Sciatic nerve (tissue), 2 donors: ENCODE measurements at regions not wholly inside any gene's neighbourhood (a gene's known extent, or its start where the extent isn't known, plus 50 kb on each side); places are given as distances from the start of the nearest gene placed in this dataset.

Source experiments
- ATAC-seq: fragments of 200-7000 bp; cut with Tn5 transposase; one replicate; pipeline ENCODE4 v1.9.1; 2020; ENCODE audit warnings: mild to moderate bottlenecking, moderate library complexity
- DNase-seq: peaks from one replicate; pipeline ENCODE4 v3.0.0-alpha.2; 2020; ENCODE audit warnings: low spot score
- intact Hi-C: fragments of 100-400 bp; cut with DNase I; formaldehyde crosslinking; loops from one replicate; pipeline ENCODE4 v1.14.2; 2022
- donor health status: DM: no; HTN: no; CAD: no.
- donor health status: DM: no; HTN: no; CAD: no.

GRCh38 chr7:25967278-25968204 lies 184.5 kb upstream of the NFE2L3 start:
- intact Hi-C loops, result no loop called here
- no peak for DNase-seq
- no peak for ATAC-seq

- ATAC-seq, result no peak
- DNase-seq, result no peak
- intact Hi-C loops, result no loop called here
Measured at GRCh38 chr7:25968205-25968993, 183.6 kb upstream of the NFE2L3 start.

GRCh38 chr7:25970356-25970755 lies 181.6 kb upstream of the NFE2L3 start:
- no peak for DNase-seq
- no peak for ATAC-seq
- intact Hi-C loops, result no loop called here

GRCh38 chr7:25970911-25971310 lies 181.1 kb upstream of the NFE2L3 start:
- intact Hi-C loops, result no loop called here
- no peak for ATAC-seq
- DNase-seq, result no peak

- DNase-seq, result no peak
- intact Hi-C loops, result no loop called here
- ATAC-seq, result no peak
Measured at GRCh38 chr7:25976630-25977029, 175.4 kb upstream of the NFE2L3 start.

GRCh38 chr7:25978466-25978865 lies 173.5 kb upstream of the NFE2L3 start:
- intact Hi-C loops, result no loop called here
- no peak for DNase-seq
- ATAC-seq, result no peak

GRCh38 chr7:25979605-25980004 lies 172.4 kb upstream of the NFE2L3 start:
- no peak for ATAC-seq
- intact Hi-C loops, result no loop called here
- DNase-seq, result no peak

- intact Hi-C loops, result no loop called here
- no peak for ATAC-seq
- DNase-seq, result no peak
Measured at GRCh38 chr7:25982684-25983083, 169.3 kb upstream of the NFE2L3 start.

- no peak for ATAC-seq
- no peak for DNase-seq
- intact Hi-C loops, result no loop called here
Measured at GRCh38 chr7:25985196-25985595, 166.8 kb upstream of the NFE2L3 start.

- DNase-seq (no peak), ATAC-seq (no peak)
- intact Hi-C loops, result no loop called here
Measured at GRCh38 chr7:25988640-25989039, 163.4 kb upstream of the NFE2L3 start.

- no peak for DNase-seq
- intact Hi-C loops, result no loop called here
- no peak for ATAC-seq
Measured at GRCh38 chr7:25989140-25989705, 162.8 kb upstream of the NFE2L3 start.

GRCh38 chr7:25994433-25994994 lies 157.5 kb upstream of the NFE2L3 start:
- intact Hi-C loops, result no loop called here
- DNase-seq (no peak), ATAC-seq (no peak)

GRCh38 chr7:25995216-25995615 lies 156.8 kb upstream of the NFE2L3 start:
- intact Hi-C loops, result no loop called here
- ATAC-seq (no peak), DNase-seq (no peak)

- ATAC-seq (no peak), DNase-seq (no peak)
- intact Hi-C loops, result no loop called here
Measured at GRCh38 chr7:25996006-25996408, 156.0 kb upstream of the NFE2L3 start.

GRCh38 chr7:25998499-25998898 lies 153.5 kb upstream of the NFE2L3 start:
- ATAC-seq, result no peak
- no peak for DNase-seq
- intact Hi-C loops, result no loop called here

GRCh38 chr7:26000841-26001240 lies 151.2 kb upstream of the NFE2L3 start:
- DNase-seq, result no peak
- ATAC-seq, result no peak
- intact Hi-C loops, result no loop called here

- intact Hi-C loops, result no loop called here
- ATAC-seq, result no peak
Measured at GRCh38 chr7:26001662-26002244, 150.2 kb upstream of the NFE2L3 start.

GRCh38 chr7:26005683-26006410 lies 146.2 kb upstream of the NFE2L3 start:
- no peak for DNase-seq
- intact Hi-C loops, result no loop called here
- no peak for ATAC-seq

More at GRCh38 chr7:26001662-26002244, 150.2 kb upstream of the NFE2L3 start:
- DNase-seq, result no peak

- DNase-seq (no peak), ATAC-seq (no peak)
- intact Hi-C loops, result no loop called here
Measured at GRCh38 chr7:26006426-26006825, 145.6 kb upstream of the NFE2L3 start.
